CD4-positive, alpha-beta T cell (primary cell): ENCODE measurements at regions not wholly inside any gene's neighbourhood (a gene's known extent, or its start where the extent isn't known, plus 50 kb on each side); places are given as distances from the start of the nearest gene placed in this dataset.

Experiments used
- ATAC-seq: fragments of 200-7000 bp; cut with Tn5 transposase; one replicate; pipeline ENCODE4 v1.10.0; 2022; ENCODE audit warnings: mild to moderate bottlenecking; ENCODE audit not compliant: poor library complexity
- CTCF ChIA-PET: fragments of 350-600 bp; sonication (Branson Sonifier 250); formaldehyde crosslinking; loops from one replicate; lab custom pipeline; 2021; ENCODE audit warnings: antibody characterized with exemption, inconsistent platforms; lab: Charles Lee
- POLR2A ChIA-PET: fragments of 350-600 bp; sonication (Branson Sonifier 250); formaldehyde crosslinking; loops from one replicate; lab custom pipeline; 2021; ENCODE audit warnings: antibody characterized with exemption, inconsistent platforms; lab: Charles Lee
- DNase-seq, 14 experiments: peaks; one replicate each; pipeline ENCODE4 v3.0.0-alpha.2; 2013 to 2020; ENCODE audit warnings: mixed read lengths in 2 of 14
- H3K27ac ChIP-seq, 2 donors: one replicate each; pipeline versions ENCODE4 v1.5.1 to v1.7.0; 2013; ENCODE audit warnings: low read length in 2 of 2, low read depth in 1 of 2, mild to moderate bottlenecking in 1 of 2
- H3K27me3 ChIP-seq, 2 experiments: 1 replicate in 1 of 2; 2 replicates in 1 of 2; pipeline versions ENCODE4 v1.6.1 to v1.7.0; 2013; ENCODE audit warnings: low read length in 2 of 2, control low read depth in 1 of 2, mild to moderate bottlenecking in 1 of 2, moderate library complexity in 1 of 2; ENCODE audit not compliant: insufficient read depth in 2 of 2, control insufficient read depth in 1 of 2
- H3K36me3 ChIP-seq: one replicate; pipeline ENCODE4 v1.6.1; 2013; ENCODE audit warnings: low read length, control low read depth; ENCODE audit not compliant: insufficient read depth
- H3K4me1 ChIP-seq: one replicate; pipeline ENCODE4 v1.6.1; 2013; ENCODE audit warnings: low read length, control low read depth; ENCODE audit not compliant: insufficient read depth
- H3K4me3 ChIP-seq: one replicate; pipeline ENCODE4 v1.5.1; 2013; ENCODE audit warnings: mild to moderate bottlenecking, low read length, moderate library complexity
- H3K9me3 ChIP-seq, 2 experiments: 1 replicate in 1 of 2; 2 replicates in 1 of 2; pipeline versions ENCODE4 v1.6.1 to v1.7.0; 2013; ENCODE audit warnings: low read length in 2 of 2, mild to moderate bottlenecking in 2 of 2, control low read depth in 1 of 2, moderate library complexity in 1 of 2; ENCODE audit not compliant: control insufficient read depth in 1 of 2, insufficient read depth in 1 of 2
- H3K27ac Mint-ChIP-seq: one replicate; pipeline ENCODE4 v1.8.0; 2020; ENCODE audit warnings: mixed read lengths
- H3K27me3 Mint-ChIP-seq: one replicate; pipeline ENCODE4 v1.8.0; 2021; ENCODE audit warnings: mixed read lengths
- H3K36me3 Mint-ChIP-seq: one replicate; pipeline ENCODE4 v1.8.0; 2021; ENCODE audit warnings: low read depth, mixed read lengths
- H3K4me1 Mint-ChIP-seq: one replicate; pipeline ENCODE4 v1.8.0; 2021; ENCODE audit warnings: low read depth, mixed read lengths
- H3K4me3 Mint-ChIP-seq: one replicate; pipeline ENCODE4 v1.8.0; 2020; ENCODE audit warnings: mild to moderate bottlenecking, mixed read lengths
- H3K9me3 Mint-ChIP-seq: one replicate; pipeline ENCODE4 v1.8.0; 2020; ENCODE audit warnings: mixed read lengths
- intact Hi-C, 2 experiments: fragments of 100-400 bp; cut with DNase I in 1 of 2; cut with micrococcal nuclease in 1 of 2; formaldehyde crosslinking; loops; one replicate each; pipeline versions ENCODE4 v1.15.1 to v1.9.0; 2023 to 2025; cut with DNase I, micrococcal nuclease
- TF ChIP-seq, protein P1 (sequence below): fragments of 200-600 bp; IDR thresholded peaks from one replicate; pipeline ENCODE4 v1.8.0; 2022; ENCODE audit warnings: antibody characterized with exemption, mild to moderate bottlenecking

DNA sequence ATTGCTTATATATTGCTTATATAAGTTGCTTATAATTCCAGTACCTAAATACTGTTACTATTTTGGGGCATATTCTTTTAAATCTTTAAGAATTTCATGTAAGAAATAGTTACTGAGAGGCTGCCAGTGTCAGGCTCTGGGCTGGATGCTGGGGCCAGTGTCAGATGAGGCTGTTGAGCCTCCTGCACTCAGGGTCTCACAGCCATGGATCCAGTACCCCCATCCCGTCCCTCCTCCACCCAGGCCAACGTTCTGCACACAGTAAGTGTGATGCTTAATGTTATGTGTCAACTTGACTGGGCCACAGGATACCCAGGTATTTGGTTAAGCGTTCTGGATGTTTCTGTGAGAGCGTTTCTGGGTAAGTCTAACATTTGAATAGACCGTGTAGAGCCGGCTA lies 119.5 kb upstream of the PMEPA1 start:
- CTCF ChIA-PET, result no interaction called here
- Histone ChIP-seq H3K36me3 (no peaks in the 10 kb centered on the region), H3K9me3 (no peaks in the 10 kb centered on the region), H3K4me1 (no peaks in the 10 kb centered on the region), H3K27ac (no peak overlapping the region), H3K27me3 (no peaks in the 10 kb centered on the region), H3K4me3 (no peak overlapping the region)
- Mint-ChIP-seq H3K4me1 (no peaks in the 10 kb centered on the region), H3K27ac (no peak overlapping the region), H3K9me3 (no peaks in the 10 kb centered on the region), H3K4me3 (no peak overlapping the region), H3K36me3 (no peaks in the 10 kb centered on the region), H3K27me3 (no peaks in the 10 kb centered on the region)
- TF ChIP-seq, protein P1, sequence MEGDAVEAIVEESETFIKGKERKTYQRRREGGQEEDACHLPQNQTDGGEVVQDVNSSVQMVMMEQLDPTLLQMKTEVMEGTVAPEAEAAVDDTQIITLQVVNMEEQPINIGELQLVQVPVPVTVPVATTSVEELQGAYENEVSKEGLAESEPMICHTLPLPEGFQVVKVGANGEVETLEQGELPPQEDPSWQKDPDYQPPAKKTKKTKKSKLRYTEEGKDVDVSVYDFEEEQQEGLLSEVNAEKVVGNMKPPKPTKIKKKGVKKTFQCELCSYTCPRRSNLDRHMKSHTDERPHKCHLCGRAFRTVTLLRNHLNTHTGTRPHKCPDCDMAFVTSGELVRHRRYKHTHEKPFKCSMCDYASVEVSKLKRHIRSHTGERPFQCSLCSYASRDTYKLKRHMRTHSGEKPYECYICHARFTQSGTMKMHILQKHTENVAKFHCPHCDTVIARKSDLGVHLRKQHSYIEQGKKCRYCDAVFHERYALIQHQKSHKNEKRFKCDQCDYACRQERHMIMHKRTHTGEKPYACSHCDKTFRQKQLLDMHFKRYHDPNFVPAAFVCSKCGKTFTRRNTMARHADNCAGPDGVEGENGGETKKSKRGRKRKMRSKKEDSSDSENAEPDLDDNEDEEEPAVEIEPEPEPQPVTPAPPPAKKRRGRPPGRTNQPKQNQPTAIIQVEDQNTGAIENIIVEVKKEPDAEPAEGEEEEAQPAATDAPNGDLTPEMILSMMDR, result no peak
- DNase-seq (no peak), ATAC-seq (no peak)
- intact Hi-C loops, result no loop called here
- POLR2A ChIA-PET, result no interaction called here

DNA sequence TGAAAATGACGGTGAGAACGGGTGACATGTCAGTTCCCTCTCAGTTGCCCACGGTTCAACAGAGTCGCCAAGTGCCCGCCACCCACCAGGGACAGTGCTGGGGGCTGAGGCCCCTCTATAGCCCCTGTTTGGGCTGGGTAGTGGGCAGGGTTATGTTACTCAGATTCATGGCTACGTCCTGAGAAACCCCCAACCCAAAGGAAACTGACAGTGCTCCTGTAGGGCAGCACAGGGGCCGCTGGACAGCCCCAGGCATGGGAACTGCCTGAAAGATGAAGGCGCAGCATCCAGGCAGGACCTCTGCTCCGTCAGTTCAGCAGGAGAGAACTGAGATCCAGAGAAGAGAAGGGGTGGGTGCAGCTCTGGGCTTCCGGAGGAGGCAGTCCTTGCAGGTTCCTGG lies 118.9 kb upstream of the PMEPA1 start:
- Mint-ChIP-seq H3K27ac (no peak overlapping the region), H3K27me3 (no peaks in the 10 kb centered on the region), H3K4me1 (no peaks in the 10 kb centered on the region), H3K4me3 (no peak overlapping the region), H3K9me3 (no peaks in the 10 kb centered on the region), H3K36me3 (no peaks in the 10 kb centered on the region)
- no peaks in the 10 kb centered on the region for H3K9me3 ChIP-seq
- no peaks in the 10 kb centered on the region for H3K27me3 ChIP-seq
- ChIA-PET POLR2A (no interaction called here), CTCF (no interaction called here)
- no peaks in the 10 kb centered on the region for H3K4me1 ChIP-seq
- intact Hi-C loops, result no loop called here
- ATAC-seq (no peak), DNase-seq (no peak)
- no peak overlapping the region for H3K4me3 ChIP-seq
- H3K27ac ChIP-seq, result no peak overlapping the region
- no peaks in the 10 kb centered on the region for H3K36me3 ChIP-seq
- TF ChIP-seq, protein P1, result no peak

DNA sequence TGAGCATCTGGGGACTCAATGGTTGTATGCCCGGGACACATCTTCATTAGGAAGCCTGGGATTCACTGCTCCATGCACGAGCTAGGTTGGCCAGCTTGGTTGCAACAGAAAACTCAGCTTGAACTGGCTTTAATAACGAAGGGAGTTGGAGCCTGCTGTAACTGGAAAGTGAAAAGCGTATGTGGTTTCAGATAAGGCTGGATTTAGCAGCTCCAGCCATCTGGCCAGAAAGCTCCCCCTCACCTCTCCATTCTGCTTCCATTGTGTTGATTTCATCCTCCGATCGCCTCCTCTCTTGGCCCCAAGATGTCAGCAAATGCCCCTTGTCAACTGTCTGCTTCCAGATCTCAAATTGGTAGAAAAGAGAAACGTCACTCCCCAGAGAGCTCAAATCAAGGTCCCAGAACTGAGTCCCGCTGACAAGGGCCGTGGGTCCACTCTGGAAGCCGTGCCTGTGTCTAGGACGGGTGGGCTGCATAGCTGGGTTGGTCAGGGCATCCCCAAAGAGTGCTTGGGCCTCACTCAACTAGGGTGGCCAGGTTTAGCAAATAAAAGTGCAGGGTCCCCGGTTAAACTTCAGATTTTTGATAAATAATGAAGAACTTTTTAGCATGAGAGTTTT lies 117.0 kb upstream of the PMEPA1 start:
- Histone ChIP-seq H3K36me3 (no peaks in the 10 kb centered on the region), H3K27ac (no peak overlapping the region), H3K4me1 (no peaks in the 10 kb centered on the region), H3K9me3 (no peaks in the 10 kb centered on the region), H3K4me3 (no peak overlapping the region), H3K27me3 (no peaks in the 10 kb centered on the region)
- intact Hi-C loops, result no loop called here
- H3K4me1 Mint-ChIP-seq, result no peaks in the 10 kb centered on the region
- H3K4me3 Mint-ChIP-seq, result no peak overlapping the region
- H3K36me3 Mint-ChIP-seq, result no peaks in the 10 kb centered on the region
- ATAC-seq (no peak), DNase-seq (no peak)
- ChIA-PET POLR2A (no interaction called here), CTCF (no interaction called here)
- no peak overlapping the region for H3K27ac Mint-ChIP-seq
- TF ChIP-seq, protein P1, result no peak
- H3K27me3 Mint-ChIP-seq, result peaks cover 7% of the 10 kb centered on the region
- no peaks in the 10 kb centered on the region for H3K9me3 Mint-ChIP-seq
